GM10266 (cell line): ENCODE measurements at regions not wholly inside any gene's neighbourhood (a gene's known extent, or its start where the extent isn't known, plus 50 kb on each side); places are given as distances from the start of the nearest gene placed in this dataset.
"Not testable (repeated sequence)": the region's sequence is repeated elsewhere in the genome, so short reads cannot be mapped to it uniquely, and the experiment has no call there.

Experiments
- DNase-seq: peaks from one replicate; pipeline ENCODE4 v3.0.0; 2012; ENCODE audit errors: extremely low spot score

GRCh38 chr2:242116676-242117075, 247.1 kb downstream of the RTP5 start:
- not testable (repeated sequence) for DNase-seq

- DNase-seq = not testable (repeated sequence)
Measured at GRCh38 chr2:242117305-242117704, 247.8 kb downstream of the RTP5 start.

GRCh38 chr2:242119682-242120081, 250.2 kb downstream of the RTP5 start:
- DNase-seq = not testable (repeated sequence)

- DNase-seq = not testable (repeated sequence)
Measured at GRCh38 chr2:242130682-242131081, 261.2 kb downstream of the RTP5 start.

GRCh38 chr2:242159921-242160320, 290.4 kb downstream of the RTP5 start:
- not testable (repeated sequence) for DNase-seq

GRCh38 chr2:242165115-242165514, 295.6 kb downstream of the RTP5 start:
- not testable (repeated sequence) for DNase-seq

- not testable (repeated sequence) for DNase-seq
Measured at GRCh38 chr2:242171290-242171689, 301.8 kb downstream of the RTP5 start.
